ENCODE measurements at regions not wholly inside any gene's neighbourhood (a gene's known extent, or its start where the extent isn't known, plus 50 kb on each side); places are given as distances from the start of the nearest gene placed in this dataset.
"Not testable (repeated sequence)": the region's sequence is repeated elsewhere in the genome, so short reads cannot be mapped to it uniquely, and the experiment has no call there.

GRCh38 chr2:167818521-167818920 lies 428.9 kb downstream of the STK39 start:
- H3K27ac Mint-ChIP-seq: no peak overlapping the region
- no peaks in the 10 kb centered on the region for H3K27me3 Mint-ChIP-seq (ENCODE audit: low read depth)
- H3K36me3 Mint-ChIP-seq (ENCODE audit: low read depth): peaks cover 15% of the 10 kb centered on the region
- H3K4me3 Mint-ChIP-seq: no peak overlapping the region
- TF ChIP-seq, protein P1, sequence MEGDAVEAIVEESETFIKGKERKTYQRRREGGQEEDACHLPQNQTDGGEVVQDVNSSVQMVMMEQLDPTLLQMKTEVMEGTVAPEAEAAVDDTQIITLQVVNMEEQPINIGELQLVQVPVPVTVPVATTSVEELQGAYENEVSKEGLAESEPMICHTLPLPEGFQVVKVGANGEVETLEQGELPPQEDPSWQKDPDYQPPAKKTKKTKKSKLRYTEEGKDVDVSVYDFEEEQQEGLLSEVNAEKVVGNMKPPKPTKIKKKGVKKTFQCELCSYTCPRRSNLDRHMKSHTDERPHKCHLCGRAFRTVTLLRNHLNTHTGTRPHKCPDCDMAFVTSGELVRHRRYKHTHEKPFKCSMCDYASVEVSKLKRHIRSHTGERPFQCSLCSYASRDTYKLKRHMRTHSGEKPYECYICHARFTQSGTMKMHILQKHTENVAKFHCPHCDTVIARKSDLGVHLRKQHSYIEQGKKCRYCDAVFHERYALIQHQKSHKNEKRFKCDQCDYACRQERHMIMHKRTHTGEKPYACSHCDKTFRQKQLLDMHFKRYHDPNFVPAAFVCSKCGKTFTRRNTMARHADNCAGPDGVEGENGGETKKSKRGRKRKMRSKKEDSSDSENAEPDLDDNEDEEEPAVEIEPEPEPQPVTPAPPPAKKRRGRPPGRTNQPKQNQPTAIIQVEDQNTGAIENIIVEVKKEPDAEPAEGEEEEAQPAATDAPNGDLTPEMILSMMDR (IDR thresholded peaks at IDR 0.05; ENCODE audit: unreplicated experiment in 3 of 3): no peak
- H3K4me1 Mint-ChIP-seq: no peaks in the 10 kb centered on the region
- H3K9me3 Mint-ChIP-seq: no peaks in the 10 kb centered on the region

DNA sequence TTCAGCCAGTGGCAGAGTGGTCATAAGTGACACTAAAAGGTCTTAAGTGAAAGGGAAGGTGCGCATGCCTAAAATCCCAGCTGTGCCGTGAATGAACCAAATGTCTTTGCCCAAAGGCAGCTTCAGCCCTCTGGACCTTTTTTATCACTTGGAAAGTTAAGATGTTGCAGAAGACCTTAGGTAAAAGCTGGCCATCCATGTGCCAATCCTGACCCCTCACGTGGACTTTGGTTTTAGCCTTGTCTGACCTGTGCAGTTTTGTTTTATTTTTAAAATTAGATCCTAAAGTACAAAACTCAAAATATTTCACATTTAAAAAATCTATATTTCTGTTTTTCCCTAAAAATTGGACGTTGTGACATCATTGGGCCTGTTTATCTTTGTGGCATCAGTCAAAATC lies 429.5 kb downstream of the STK39 start:
- no peaks in the 10 kb centered on the region for H3K27me3 Mint-ChIP-seq (ENCODE audit: low read depth)
- H3K9me3 Mint-ChIP-seq: no peaks in the 10 kb centered on the region
- peaks cover 15% of the 10 kb centered on the region for H3K36me3 Mint-ChIP-seq (ENCODE audit: low read depth)
- H3K4me1 Mint-ChIP-seq: no peaks in the 10 kb centered on the region
- no peak overlapping the region for H3K27ac Mint-ChIP-seq
- no peak overlapping the region for H3K4me3 Mint-ChIP-seq
- TF ChIP-seq, protein P1 (IDR thresholded peaks at IDR 0.05; ENCODE audit: unreplicated experiment in 3 of 3): no peak

- Mint-ChIP-seq H3K4me1 (no peaks in the 10 kb centered on the region), H3K9me3 (no peaks in the 10 kb centered on the region), H3K4me3 (no peak overlapping the region), H3K27ac (no peak overlapping the region), H3K36me3 (ENCODE audit: low read depth) (peaks cover 15% of the 10 kb centered on the region), H3K27me3 (ENCODE audit: low read depth) (no peaks in the 10 kb centered on the region)
- TF ChIP-seq, protein P1 (IDR thresholded peaks at IDR 0.05; ENCODE audit: unreplicated experiment in 3 of 3): no peak
Observed at GRCh38 chr2:167817422-167817821, 430.0 kb downstream of the STK39 start.

GRCh38 chr2:167816874-167817290 lies 430.5 kb downstream of the STK39 start:
- TF ChIP-seq, protein P1 (IDR thresholded peaks at IDR 0.05; ENCODE audit: unreplicated experiment in 3 of 3): no peak
- Mint-ChIP-seq H3K9me3 (no peaks in the 10 kb centered on the region), H3K4me3 (no peak overlapping the region), H3K27ac (no peak overlapping the region), H3K4me1 (no peaks in the 10 kb centered on the region), H3K27me3 (ENCODE audit: low read depth) (no peaks in the 10 kb centered on the region), H3K36me3 (ENCODE audit: low read depth) (peaks cover 15% of the 10 kb centered on the region)

- Mint-ChIP-seq H3K4me1 (no peaks in the 10 kb centered on the region), H3K27me3 (ENCODE audit: low read depth) (no peaks in the 10 kb centered on the region), H3K36me3 (ENCODE audit: low read depth) (peaks cover 6% of the 10 kb centered on the region), H3K9me3 (peaks cover 5% of the 10 kb centered on the region), H3K4me3 (no peak overlapping the region), H3K27ac (no peak overlapping the region)
- TF ChIP-seq, protein P1 (IDR thresholded peaks at IDR 0.05; ENCODE audit: unreplicated experiment in 3 of 3): no peak
Observed at GRCh38 chr2:167814881-167815718, 432.3 kb downstream of the STK39 start.

DNA sequence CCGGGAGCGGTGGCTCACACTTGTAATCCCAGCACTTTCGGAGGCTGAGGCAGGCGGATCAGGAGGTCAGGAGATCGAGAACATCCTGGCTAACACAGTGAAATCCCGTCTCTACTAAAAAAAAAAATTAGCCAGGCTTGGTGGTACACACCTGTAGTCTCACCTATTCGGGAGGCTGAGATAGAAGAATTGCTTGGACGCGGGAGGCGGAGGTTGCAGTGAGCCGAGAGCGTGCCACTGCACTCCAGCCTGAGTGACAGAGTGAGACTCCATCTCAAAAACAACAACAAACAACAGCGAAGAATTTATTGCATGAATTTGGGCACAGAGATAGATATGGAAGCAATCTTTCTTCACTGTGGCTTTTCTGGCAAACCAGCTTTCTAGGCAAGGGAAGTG lies 432.9 kb downstream of the STK39 start:
- not testable (repeated sequence) for H3K9me3 Mint-ChIP-seq; H3K27ac Mint-ChIP-seq; H3K4me1 Mint-ChIP-seq; H3K27me3 Mint-ChIP-seq (ENCODE audit: low read depth); H3K36me3 Mint-ChIP-seq (ENCODE audit: low read depth); H3K4me3 Mint-ChIP-seq

DNA sequence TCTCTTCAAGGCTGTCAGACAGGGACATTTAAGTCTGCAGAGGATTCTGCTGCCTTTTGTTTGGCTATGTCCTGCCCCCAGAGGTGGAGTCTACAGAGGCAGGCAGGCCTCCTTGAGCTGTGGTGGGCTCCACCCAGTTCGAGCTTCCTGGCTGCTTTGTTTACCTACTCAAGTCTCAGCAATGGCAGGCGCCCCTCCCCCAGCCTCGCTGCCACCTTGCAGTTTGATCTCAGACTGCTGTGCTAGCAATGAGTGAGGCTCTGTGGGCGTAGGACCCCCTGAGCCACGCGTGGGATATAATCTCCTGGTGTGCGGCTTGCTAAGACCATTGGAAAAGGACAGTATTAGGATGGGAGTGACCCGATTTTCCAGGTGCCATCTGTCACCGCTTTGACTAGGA lies 437.6 kb downstream of the STK39 start:
- not testable (repeated sequence) for H3K4me1 Mint-ChIP-seq; H3K36me3 Mint-ChIP-seq (ENCODE audit: low read depth); H3K27me3 Mint-ChIP-seq (ENCODE audit: low read depth); H3K27ac Mint-ChIP-seq; H3K4me3 Mint-ChIP-seq
- peaks cover 26% of the 10 kb centered on the region for H3K9me3 Mint-ChIP-seq
